ENCODE measurements at regions not wholly inside any gene's neighbourhood (a gene's known extent, or its start where the extent isn't known, plus 50 kb on each side); places are given as distances from the start of the nearest gene placed in this dataset.

- no peak for DNase-seq (ENCODE audit: low spot score)
Measured at GRCh38 chr15:95290176-95290974, 1040.1 kb upstream of the NR2F2 start.

DNA sequence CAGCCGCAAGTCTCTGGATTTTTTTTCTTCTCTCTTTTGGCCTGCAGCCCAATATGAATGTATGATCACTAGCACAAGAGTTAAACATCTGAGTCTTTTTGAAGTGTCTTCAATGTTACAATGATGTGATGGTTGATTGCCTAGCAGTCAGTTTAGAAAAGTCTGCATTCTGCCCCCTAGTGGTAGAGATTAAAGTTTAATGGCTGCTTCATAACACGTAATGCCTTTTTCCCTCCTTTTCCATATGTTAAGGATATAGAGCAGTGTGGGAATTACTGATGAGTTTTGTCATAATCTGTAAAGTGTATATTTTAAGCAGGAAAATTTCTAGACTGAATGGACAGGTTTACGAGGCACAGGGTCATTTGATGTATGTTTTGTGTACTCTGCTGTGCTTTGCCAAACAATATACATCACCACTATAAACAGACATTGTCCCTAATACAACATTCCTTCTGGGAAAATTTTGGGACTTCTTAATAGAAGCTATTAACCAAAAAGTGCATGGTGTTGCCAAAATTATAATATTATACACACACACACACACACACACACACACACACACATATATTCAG, 1038.5 kb upstream of the NR2F2 start:
- DNase-seq (ENCODE audit: low spot score) = peak; percentile 26

DNA sequence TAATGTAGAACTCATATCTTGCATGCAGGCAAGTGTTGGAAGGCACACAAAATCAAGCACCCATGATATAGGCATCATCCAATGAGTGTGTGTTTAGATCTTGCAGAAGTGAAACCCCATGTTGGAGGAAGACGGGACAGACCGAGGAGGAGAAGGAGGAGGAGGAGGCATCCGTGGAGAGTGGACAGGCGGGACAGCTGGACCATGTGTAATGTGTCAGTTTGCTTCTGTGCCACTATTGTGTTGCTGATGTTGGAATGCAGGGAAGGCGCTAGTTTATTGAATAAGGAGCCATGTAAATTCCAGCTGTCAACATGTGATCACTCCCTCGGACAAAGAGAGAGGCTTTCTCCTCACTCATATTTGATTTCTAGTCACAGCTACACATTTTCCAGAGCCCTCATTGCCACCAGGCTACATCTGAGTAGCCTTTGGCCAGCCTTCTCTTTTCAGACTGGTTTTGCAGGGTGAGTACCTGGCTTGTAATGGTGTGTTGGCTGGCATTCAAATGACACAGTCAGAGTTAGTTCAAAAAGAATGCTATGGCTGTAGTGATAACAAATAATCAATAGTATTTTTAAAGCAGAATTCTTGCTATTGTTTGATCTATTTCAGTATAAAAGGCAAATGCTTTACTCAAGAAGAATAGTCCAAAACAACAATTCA, 1037.6 kb upstream of the NR2F2 start:
- no peak for DNase-seq (ENCODE audit: low spot score)

GRCh38 chr15:95293456-95294031, 1037.0 kb upstream of the NR2F2 start:
- no peak for DNase-seq (ENCODE audit: low spot score)

DNA sequence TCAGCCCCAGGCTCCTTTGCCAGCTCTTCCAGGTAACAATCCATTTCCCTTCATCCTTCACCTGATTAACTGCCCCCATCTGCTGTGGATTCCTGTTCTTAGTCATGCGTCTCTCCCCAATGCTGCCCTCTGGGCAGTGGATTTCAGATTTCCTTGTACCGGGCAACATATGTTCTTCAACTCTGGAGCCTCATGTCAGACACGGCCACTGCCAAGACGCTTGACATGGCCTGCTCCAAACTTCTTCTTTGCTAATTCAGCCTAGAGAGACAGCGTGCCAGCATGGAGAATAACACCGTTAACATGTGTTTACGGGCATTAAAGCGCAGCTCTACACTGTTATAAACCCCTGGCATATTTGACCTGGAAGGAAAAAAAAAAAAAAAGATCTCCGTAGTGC, 1035.1 kb upstream of the NR2F2 start:
- DNase-seq (ENCODE audit: low spot score) = no peak

- peak; percentile 20 for DNase-seq (ENCODE audit: low spot score)
Measured at GRCh38 chr15:95295896-95296625, 1034.4 kb upstream of the NR2F2 start.

GRCh38 chr15:95296643-95297042, 1033.9 kb upstream of the NR2F2 start:
- DNase-seq (ENCODE audit: low spot score) = no peak

DNA sequence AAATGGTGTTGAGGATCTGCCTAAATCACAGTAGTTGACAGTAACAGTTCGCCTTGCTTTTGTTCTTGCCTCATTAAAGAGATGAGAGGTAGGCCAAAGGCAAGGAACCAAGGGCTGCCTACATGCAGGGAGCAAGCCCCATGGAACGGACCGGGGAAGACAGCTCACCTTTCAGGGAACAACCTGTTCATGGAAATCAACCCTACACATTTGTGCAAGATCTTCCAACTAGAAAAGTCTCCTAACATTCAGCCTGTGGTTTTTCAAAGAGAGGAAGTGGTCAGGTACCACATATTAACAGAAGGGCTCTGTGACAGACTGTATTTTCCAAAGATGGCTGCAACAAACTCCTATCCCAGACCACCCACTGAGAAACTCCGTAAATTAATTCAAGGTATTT, 1031.8 kb upstream of the NR2F2 start:
- no peak for DNase-seq (ENCODE audit: low spot score)

DNA sequence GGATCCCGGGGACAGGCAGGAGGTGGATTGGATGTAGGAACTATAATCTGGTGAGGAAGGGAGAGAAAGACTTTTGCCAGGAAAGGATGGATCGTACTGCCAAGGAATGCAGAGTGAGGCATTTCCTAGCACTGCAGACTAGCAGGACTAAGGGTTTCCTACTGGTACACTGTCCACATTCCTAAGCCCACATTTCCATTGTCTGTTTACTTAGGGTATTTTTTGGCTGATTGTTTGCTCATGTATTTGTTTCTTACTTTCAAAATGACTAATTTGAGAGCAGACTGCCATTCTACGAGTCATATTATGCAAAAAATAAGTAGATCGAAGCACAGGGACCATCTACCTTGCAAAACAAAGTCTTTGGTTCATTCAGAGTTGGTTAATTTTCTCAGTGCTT, 1029.5 kb upstream of the NR2F2 start:
- peak; percentile 63 for DNase-seq (ENCODE audit: low spot score)

DNA sequence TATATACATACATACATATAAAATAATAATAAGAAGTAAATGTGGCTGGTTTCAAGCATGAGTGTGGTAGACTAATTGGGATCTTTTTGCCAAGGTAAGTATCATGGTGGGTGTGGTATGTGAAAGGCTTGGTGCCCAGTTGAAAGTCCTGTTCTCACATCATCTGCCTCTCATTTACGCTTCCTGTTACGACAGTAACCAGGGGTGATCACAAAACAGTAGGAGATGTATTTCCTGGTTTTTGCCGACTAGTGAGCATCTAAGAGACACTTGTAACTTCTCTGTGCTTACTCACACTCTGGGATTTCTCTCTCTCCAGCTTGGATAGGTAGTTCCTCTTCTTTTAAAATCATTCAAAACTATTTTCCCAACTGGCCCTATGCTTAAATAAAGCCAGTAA, 1028.3 kb upstream of the NR2F2 start:
- DNase-seq (ENCODE audit: low spot score) = no peak

GRCh38 chr15:95302809-95303208, 1027.7 kb upstream of the NR2F2 start:
- DNase-seq (ENCODE audit: low spot score) = no peak

GRCh38 chr15:95303713-95304112, 1026.8 kb upstream of the NR2F2 start:
- no peak for DNase-seq (ENCODE audit: low spot score)

DNA sequence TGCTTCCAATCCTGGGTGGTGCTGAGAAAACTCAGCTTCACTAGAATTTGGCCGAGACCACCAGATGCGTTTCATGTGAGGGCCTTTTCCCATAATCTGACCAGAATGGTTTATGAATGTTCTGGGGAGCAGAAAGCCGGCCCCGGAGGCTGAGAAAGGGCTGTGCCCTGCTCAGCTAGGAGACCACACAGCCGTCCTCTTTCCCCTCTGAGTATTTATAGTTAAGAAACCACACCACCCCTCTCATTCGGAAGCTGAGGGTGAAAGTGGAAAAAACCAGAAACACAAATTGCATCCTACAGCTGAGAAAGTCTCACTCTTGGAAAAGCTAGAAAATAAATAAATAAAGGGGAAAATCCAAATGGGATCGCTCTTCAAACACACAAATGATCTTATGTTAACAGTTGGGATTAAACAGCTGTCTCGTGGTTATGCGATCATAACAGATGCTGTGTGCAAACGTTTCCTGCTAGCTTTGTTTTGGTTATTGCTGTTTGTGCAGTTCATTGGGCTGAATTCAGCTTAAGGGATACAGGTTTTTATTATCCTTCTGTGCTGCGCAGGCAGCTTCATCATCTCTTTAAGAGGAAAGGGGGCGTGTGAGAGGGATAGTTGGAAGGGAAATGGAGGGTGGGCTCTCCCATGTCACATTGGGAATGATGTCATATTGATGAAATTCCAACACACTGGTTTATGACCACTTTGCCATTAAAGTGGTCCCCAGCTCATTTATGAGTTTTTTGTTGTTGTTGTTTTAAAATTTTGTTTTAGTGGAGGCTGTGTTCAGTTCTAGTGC, 1026.2 kb upstream of the NR2F2 start:
- peak; percentile 18 for DNase-seq (ENCODE audit: low spot score)

DNA sequence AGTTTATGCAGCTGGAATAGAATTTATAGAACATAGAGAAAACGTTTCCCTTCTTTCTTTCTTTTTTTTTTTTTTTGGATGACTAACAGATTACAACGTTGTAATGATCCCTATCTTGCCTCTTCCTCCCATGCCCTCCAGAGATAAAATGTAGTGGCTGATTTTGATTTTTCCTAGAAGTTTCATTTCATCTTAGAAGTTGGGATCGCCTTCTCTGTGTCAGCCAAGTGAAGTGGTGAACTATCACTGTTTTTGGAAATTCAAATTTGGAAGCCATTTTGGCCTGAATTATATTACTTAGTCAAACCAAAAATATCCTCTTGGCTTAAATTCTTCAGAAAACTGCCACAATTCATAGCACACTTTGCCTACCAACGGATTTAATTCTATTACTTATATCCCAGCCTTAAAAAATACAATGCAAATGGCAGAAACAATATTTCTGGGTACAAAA, 1025.5 kb upstream of the NR2F2 start:
- DNase-seq (ENCODE audit: low spot score) = no peak

- no peak for DNase-seq (ENCODE audit: low spot score)
Measured at GRCh38 chr15:95307115-95307514, 1023.4 kb upstream of the NR2F2 start.

DNA sequence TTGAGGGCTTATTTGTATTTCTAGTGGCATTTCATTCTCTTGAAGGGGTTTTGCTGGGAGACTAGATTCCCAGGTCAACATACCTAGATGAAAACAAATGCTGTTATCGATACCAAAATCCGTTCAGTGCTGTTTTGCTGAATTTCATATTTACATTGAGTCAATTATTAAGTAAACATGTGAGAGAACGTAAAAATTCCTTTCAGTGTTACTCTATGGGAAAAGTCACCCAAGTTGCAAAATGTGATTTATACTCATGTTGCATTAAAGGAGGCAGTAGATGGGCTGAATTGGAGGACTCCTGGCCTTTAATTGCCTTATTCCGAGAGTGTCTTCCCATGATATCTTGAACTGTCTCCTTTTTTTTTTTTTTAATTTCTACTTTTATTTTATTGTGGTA, 1011.3 kb upstream of the NR2F2 start:
- no peak for DNase-seq (ENCODE audit: low spot score)

- DNase-seq (ENCODE audit: low spot score) = no peak
Measured at GRCh38 chr15:95323796-95324195, 1006.7 kb upstream of the NR2F2 start.

- DNase-seq (ENCODE audit: low spot score) = no peak
Measured at GRCh38 chr15:95324656-95325055, 1005.8 kb upstream of the NR2F2 start.

DNA sequence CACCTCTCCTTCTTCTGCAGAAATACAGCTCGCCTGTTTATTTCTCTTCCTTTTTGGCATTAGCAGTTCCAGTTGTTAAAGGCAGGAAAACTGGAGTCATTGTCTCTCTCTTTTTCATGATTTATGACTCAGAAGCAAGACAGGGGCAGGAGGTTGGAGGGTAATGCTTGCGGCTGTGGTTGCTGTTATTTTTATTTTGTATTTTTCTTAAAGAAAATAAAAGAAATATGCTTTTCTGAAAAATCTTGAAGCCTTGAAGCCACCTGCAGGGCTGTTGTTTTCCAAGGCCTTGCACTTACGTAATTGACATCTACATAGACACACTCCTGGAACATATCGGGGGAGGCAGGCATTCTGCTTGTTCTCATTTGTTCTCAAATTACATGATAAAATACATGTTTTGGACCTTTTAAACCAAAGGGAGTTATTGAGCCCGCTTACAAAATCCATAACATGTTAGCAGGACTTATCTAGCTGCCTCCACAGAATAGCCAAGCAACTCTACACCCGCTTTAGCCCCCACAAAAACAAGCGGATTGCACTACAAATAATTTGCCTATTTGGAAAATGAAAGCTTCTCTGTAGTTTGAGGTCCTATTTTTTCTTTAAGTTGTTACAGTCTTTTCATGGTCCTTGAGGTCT, 1004.6 kb upstream of the NR2F2 start:
- DNase-seq (ENCODE audit: low spot score) = no peak

DNA sequence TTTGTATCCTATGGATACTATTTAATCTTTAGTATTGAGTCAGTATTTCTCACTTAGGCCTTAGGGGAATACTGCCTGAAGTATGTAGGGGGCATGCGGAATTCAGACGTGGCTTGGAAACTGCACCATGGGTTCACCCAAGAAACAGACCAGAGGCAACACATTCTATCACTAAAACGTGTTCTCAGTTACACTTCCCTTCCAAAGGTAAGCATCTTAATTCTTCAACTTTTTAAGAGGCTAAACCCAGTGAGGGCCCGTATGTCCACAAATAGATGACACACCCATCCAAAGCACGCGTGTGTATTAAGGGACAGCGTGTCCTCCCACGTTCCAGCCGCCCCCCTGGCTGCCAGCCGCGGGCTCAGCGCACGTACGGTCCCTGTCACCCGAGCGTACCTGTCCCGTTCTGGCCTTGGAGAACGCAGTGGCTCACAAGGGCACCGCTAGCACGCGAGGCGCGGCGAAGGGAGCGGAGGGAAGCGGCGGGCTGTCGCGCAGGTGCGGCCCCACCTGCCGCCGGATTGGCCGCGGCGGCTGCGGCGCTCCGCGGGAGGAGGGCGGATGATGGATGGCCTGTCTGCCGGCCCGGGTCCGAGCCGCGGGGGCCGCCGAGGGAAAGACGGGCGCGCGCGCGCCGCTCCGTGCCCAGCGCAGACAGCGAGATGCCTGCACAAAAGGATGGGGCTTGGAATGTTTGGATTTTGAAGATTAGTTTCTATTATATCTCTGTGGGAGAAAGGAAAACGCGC, 1003.9 kb upstream of the NR2F2 start:
- DNase-seq (ENCODE audit: low spot score) = peak; percentile 24
